ENCODE measurements at regions not wholly inside any gene's neighbourhood (a gene's known extent, or its start where the extent isn't known, plus 50 kb on each side); places are given as distances from the start of the nearest gene placed in this dataset.

GRCh38 chr5:74570250-74570649 is 70.3 kb downstream of the ENC1 start (continued):
- TF ChIP-seq PBX3 (IDR thresholded peaks at IDR 0.05; ENCODE audit: insufficient replicate concordance, low read depth, low read length) (no peak), POLR2AphosphoS2 (IDR thresholded peaks at IDR 0.05; ENCODE audit: low read depth, low read length) (no peak), RCOR1 (conservative IDR thresholded peaks at IDR 0.05; ENCODE audit: low read depth, low read length) (no peak), BACH1 (IDR thresholded peaks at IDR 0.05; ENCODE audit: borderline replicate concordance) (no peak), CHD2 (IDR thresholded peaks at IDR 0.05; ENCODE audit: borderline replicate concordance, low read depth, low read length) (no peak), DPF2 (IDR thresholded peaks at IDR 0.05) (no peak), MYB (IDR thresholded peaks at IDR 0.05; ENCODE audit: borderline replicate concordance, low read depth, low read length) (no peak), CHD1 (IDR thresholded peaks at IDR 0.05; ENCODE audit: low read depth, low read length) (no peak)

DNA sequence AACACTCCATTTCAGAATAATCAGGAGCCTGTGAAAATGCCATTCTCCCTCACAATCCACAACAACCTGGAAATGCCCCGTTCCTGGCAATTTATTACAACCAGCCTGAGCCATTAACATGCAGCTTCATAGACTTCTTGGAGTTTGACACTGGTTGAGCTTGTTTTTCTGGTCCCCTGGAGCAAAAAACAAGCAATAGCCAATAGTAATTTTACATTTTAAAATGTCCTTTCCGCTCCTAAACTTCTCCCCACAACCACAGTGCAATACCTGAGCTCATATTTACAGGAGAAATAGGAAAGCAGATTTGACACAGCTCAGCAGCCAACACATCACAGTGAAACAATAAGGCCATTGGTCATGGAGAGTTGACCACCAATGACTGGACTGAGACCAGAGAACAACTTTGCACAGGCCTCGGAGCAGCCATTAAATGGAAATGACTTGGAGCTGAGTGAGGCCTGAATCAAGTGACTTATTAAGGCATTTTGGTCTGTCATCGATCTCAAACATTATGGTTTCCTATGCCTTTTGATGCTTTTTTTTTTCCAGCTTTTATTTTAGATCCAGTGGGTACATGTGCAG is 73.0 kb downstream of the ENC1 start:
- RAD21 ChIA-PET (ENCODE audit: unreplicated experiment) = no interaction called here
- Histone ChIP-seq H4K20me1 (ENCODE audit: control insufficient read depth, insufficient read depth) (no peaks in the 10 kb centered on the region), H2AFZ (ENCODE audit: control insufficient read depth, low read depth, low read length) (no peak overlapping the region), H3K79me2 (ENCODE audit: control insufficient read depth, insufficient read depth, low read length) (no peaks in the 10 kb centered on the region), H3K36me3 (ENCODE audit: control insufficient read depth in 2 of 2, insufficient read depth in 2 of 2, low read length in 1 of 2) (no peaks in the 10 kb centered on the region), H3K4me3 (no peak overlapping the region), H3K9ac (ENCODE audit: control insufficient read depth, insufficient read depth, low read length) (no peak overlapping the region), H3K4me1 (ENCODE audit: control insufficient read depth, insufficient read depth, low read length) (no peaks in the 10 kb centered on the region), H3K27ac (ENCODE audit: control insufficient read depth, insufficient read depth) (no peak overlapping the region), H3K4me2 (ENCODE audit: control insufficient read depth, insufficient read depth) (no peak overlapping the region), H3K27me3 (replicated peaks in 1 of 2; ENCODE audit: control insufficient read depth in 2 of 2, insufficient read depth in 2 of 2, low read length in 1 of 2) (no peaks in the 10 kb centered on the region), H3K9me3 (replicated peaks; ENCODE audit: control insufficient read depth, insufficient read depth, low read length) (no peaks in the 10 kb centered on the region; the same call in 2 of the 3 replicates)
- in situ Hi-C loops (cut with MboI) (no loop called here), intact Hi-C loops (cut with micrococcal nuclease; ENCODE audit: unreplicated experiment) (no loop called here)
- ATAC-seq = no peak
- no peak for DNase-seq (ENCODE audit: low read depth, low spot score)
- whole genome bisulfite sequencing (ENCODE audit: insufficient coverage, insufficient replicate concordance, low lambda C conversion rate, missing lambda C conversion rate) = 65% methylated on average over 4 of the region's 4 CpGs
- no TSS peak for BruUV-seq (replicated peaks)
- POLR2A ChIA-PET = interaction anchor here (1.5 kb wide), 1 partner anchor 31 kb away, joined by 3 read pairs; no protein-coding TSS in a partner anchor
- SMC1A ChIA-PET (ENCODE audit: uncharacterized antibody, unreplicated experiment) = interaction anchor here (0.8 to 3.2 kb wide), 4 partner anchors 10 to 73 kb away, joined by 5 to 11 read pairs (median 6); partner anchors contain the start of gene ENC1
- CTCF ChIA-PET = interaction anchor here (1.1 to 1.2 kb wide), 2 partner anchors 8 to 54 kb away, joined by 3 read pairs; no protein-coding TSS in a partner anchor
- no peak for TF ChIP-seq CHD2 (IDR thresholded peaks at IDR 0.05; ENCODE audit: borderline replicate concordance, low read depth, low read length)
- no peak for TF ChIP-seq HDGF (IDR thresholded peaks at IDR 0.05)
- no peak for TF ChIP-seq BCLAF1 (IDR thresholded peaks at IDR 0.05)
- no peak for TF ChIP-seq RBBP5 (conservative IDR thresholded peaks at IDR 0.05)
- no peak for TF ChIP-seq NFYA (IDR thresholded peaks at IDR 0.05; ENCODE audit: borderline replicate concordance, low read depth, low read length)
- TF ChIP-seq SREBF2 (IDR thresholded peaks at IDR 0.05; ENCODE audit: low read length) = no peak
- no peak for FAIRE-seq
